SK-N-SH (cell line): ENCODE measurements at regions not wholly inside any gene's neighbourhood (a gene's known extent, or its start where the extent isn't known, plus 50 kb on each side); places are given as distances from the start of the nearest gene placed in this dataset.

Experiments
- CTCF ChIA-PET: fragments of 300-600, 350-600 bp; formaldehyde crosslinking; extraction: SDS; loops from one replicate; lab custom pipeline; 2021; lab: Yijun Ruan, JAX
- POLR2A ChIA-PET: fragments of 350-600 bp; sonication (Branson Sonifier 250); formaldehyde crosslinking; extraction: SDS; loops from one replicate; lab custom pipeline; 2020; ENCODE audit warnings: antibody characterized with exemption, inconsistent platforms; lab: Yijun Ruan, JAX
- DNase-seq: peaks from one replicate; pipeline ENCODE4 v3.0.0; 2012
- H2AFZ ChIP-seq: fragments of 200-600 bp; sonication (generic); 2 replicates; pipeline ENCODE4 v1.8.1; 2016; ENCODE audit warnings: antibody characterized with exemption, mild to moderate bottlenecking, low read depth
- H3F3A ChIP-seq: fragments of 200-600 bp; sonication (generic); replicated peaks from 2 replicates; pipeline ENCODE3; 2016; ENCODE audit warnings: antibody characterized with exemption, mild to moderate bottlenecking; ENCODE audit not compliant: insufficient read depth
- H3K27ac ChIP-seq, 2 experiments: fragments of 200-500 bp in 1 of 2; fragments of 200-600 bp in 1 of 2; sonication (Bioruptor generic) in 1 of 2; sonication (generic), shearing (Covaris generic) in 1 of 2; 2 replicates each; pipeline versions ENCODE4 v1.5.1 to v1.6.1; 2014 to 2016; ENCODE audit warnings: low read depth in 2 of 2, inconsistent platforms in 1 of 2, low read length in 1 of 2, mild to moderate bottlenecking in 1 of 2, mixed read lengths in 1 of 2
- H3K27me3 ChIP-seq: fragments of 200-600 bp; sonication (generic), shearing (Covaris generic); 2 replicates; pipeline ENCODE4 v1.6.1; 2016; ENCODE audit warnings: mixed run types; ENCODE audit not compliant: insufficient read depth
- H3K36me3 ChIP-seq, 2 experiments: fragments of 200-500 bp in 1 of 2; fragments of 200-600 bp in 1 of 2; sonication (Bioruptor generic) in 1 of 2; sonication (generic) in 1 of 2; replicated peaks in 1 of 2; 2 replicates each; pipeline versions ENCODE3 to v1.5.1; 2014 to 2016; ENCODE audit warnings: low read length in 1 of 2, mild to moderate bottlenecking in 1 of 2; ENCODE audit not compliant: insufficient read depth in 2 of 2, control insufficient read depth in 1 of 2
- H3K4me1 ChIP-seq, 2 experiments: fragments of 200-500 bp in 1 of 2; fragments of 200-600 bp in 1 of 2; sonication (Bioruptor generic) in 1 of 2; sonication (generic), shearing (Covaris generic) in 1 of 2; 2 replicates each; pipeline versions ENCODE4 v1.5.1 to v1.6.1; 2014 to 2016; ENCODE audit warnings: low read depth in 1 of 2, low read length in 1 of 2, mixed run types in 1 of 2; ENCODE audit not compliant: insufficient read depth in 2 of 2, control insufficient read depth in 1 of 2
- H3K4me2 ChIP-seq: fragments of 200-600 bp; sonication (generic), shearing (Covaris generic); 2 replicates; pipeline ENCODE4 v1.6.1; 2017; ENCODE audit warnings: mixed run types
- H3K4me3 ChIP-seq, 2 experiments: fragments of 200-500 bp in 1 of 2; fragments of 200-600 bp in 1 of 2; sonication (Bioruptor generic) in 1 of 2; sonication (generic), shearing (Covaris generic) in 1 of 2; 2 replicates each; pipeline versions ENCODE4 v1.5.1 to v1.8.1; 2014 to 2016; ENCODE audit warnings: low read depth in 2 of 2, inconsistent platforms in 1 of 2, low read length in 1 of 2, mild to moderate bottlenecking in 1 of 2, mixed read lengths in 1 of 2, moderate library complexity in 1 of 2
- H3K79me2 ChIP-seq: fragments of 200-600 bp; sonication (generic); 2 replicates; pipeline ENCODE4 v1.8.1; 2017; ENCODE audit warnings: mild to moderate bottlenecking; ENCODE audit not compliant: insufficient read depth
- H3K9ac ChIP-seq: fragments of 200-600 bp; sonication (generic); 2 replicates; pipeline ENCODE4 v1.6.1; 2017; ENCODE audit warnings: mixed run types
- H3K9me2 ChIP-seq: fragments of 200-600 bp; sonication (generic); 2 replicates; pipeline ENCODE4 v1.6.1; 2017; ENCODE audit warnings: mixed run types
- H3K9me3 ChIP-seq: fragments of 200-600 bp; sonication (generic); 2 replicates; pipeline ENCODE4 v1.6.1; 2017; ENCODE audit warnings: mixed run types, mild to moderate bottlenecking, moderate library complexity
- H4K20me1 ChIP-seq: fragments of 200-600 bp; sonication (generic); 2 replicates; pipeline ENCODE4 v1.6.1; 2017; ENCODE audit warnings: mild to moderate bottlenecking, mixed run types; ENCODE audit not compliant: insufficient read depth
- CHD2 ChIP-seq: fragments of 150-350 bp; IDR thresholded peaks from 2 replicates; pipeline ENCODE4 v1.6.1; 2018; ENCODE audit warnings: low read length; ENCODE audit not compliant: partially characterized antibody
- CTCF ChIP-seq: fragments of 200-600 bp; sonication (generic); IDR thresholded peaks from 2 replicates; pipeline ENCODE4 v1.6.1; 2017; ENCODE audit warnings: antibody characterized with exemption, mild to moderate bottlenecking, moderate library complexity
- EP300 ChIP-seq, 2 experiments: IDR thresholded peaks; 2 replicates each; pipeline versions ENCODE4 v1.4.0 to v1.6.1; 2012; ENCODE audit warnings: borderline replicate concordance in 1 of 2, low read depth in 1 of 2, low read length in 1 of 2
- EZH2phosphoT487 ChIP-seq: fragments of 200-600 bp; sonication (generic); IDR thresholded peaks from 2 replicates; pipeline ENCODE4 v1.6.1; 2017; ENCODE audit warnings: low read depth, mixed run types, mild to moderate bottlenecking, antibody characterized with exemption, moderate library complexity, borderline replicate concordance
- FOSL2 ChIP-seq: IDR thresholded peaks from 2 replicates; pipeline ENCODE4 v1.4.0; 2012; ENCODE audit warnings: low read depth, mild to moderate bottlenecking, moderate library complexity, borderline replicate concordance
- FOXM1 ChIP-seq: IDR thresholded peaks from 2 replicates; pipeline ENCODE4 v1.4.0; 2012; ENCODE audit warnings: low read depth, mild to moderate bottlenecking
- GABPA ChIP-seq: IDR thresholded peaks from 2 replicates; pipeline ENCODE4 v1.4.0; 2012; ENCODE audit warnings: low read depth, mild to moderate bottlenecking
- GATA2 ChIP-seq: sonication (generic); formaldehyde crosslinking; IDR thresholded peaks from 2 replicates; pipeline ENCODE4 v1.5.0; 2020; ENCODE audit warnings: mild to moderate bottlenecking, missing genetic modification reagents
- IRF3 ChIP-seq: fragments of 150-350 bp; IDR thresholded peaks from 2 replicates; pipeline ENCODE4 v1.6.1; 2016; ENCODE audit warnings: mild to moderate bottlenecking, low read depth, low read length
- JUND ChIP-seq: IDR thresholded peaks from 2 replicates; pipeline ENCODE4 v1.4.0; 2012
- MAX ChIP-seq: IDR thresholded peaks from 2 replicates; pipeline ENCODE4 v1.4.0; 2012; ENCODE audit warnings: low read depth
- MXI1 ChIP-seq: IDR thresholded peaks from 2 replicates; pipeline ENCODE4 v1.6.1; 2012; ENCODE audit warnings: mild to moderate bottlenecking, low read depth, low read length, improper control_type of control experiment
- NFIC ChIP-seq: IDR thresholded peaks from 2 replicates; pipeline ENCODE4 v1.4.0; 2012; ENCODE audit warnings: borderline replicate concordance
- RFX5 ChIP-seq: IDR thresholded peaks from 2 replicates; pipeline ENCODE4 v1.6.1; 2012; ENCODE audit warnings: mild to moderate bottlenecking, improper control_type of control experiment, low read length
- SIN3A ChIP-seq: IDR thresholded peaks from 2 replicates; pipeline ENCODE4 v1.6.1; 2012; ENCODE audit warnings: low read depth, mild to moderate bottlenecking, low read length, moderate library complexity, borderline replicate concordance
- SMC3 ChIP-seq: IDR thresholded peaks from 2 replicates; pipeline ENCODE4 v1.6.1; 2012; ENCODE audit warnings: low read depth, low read length, improper control_type of control experiment
- TCF12 ChIP-seq: IDR thresholded peaks from 2 replicates; pipeline ENCODE4 v1.4.0; 2012
- USF2 ChIP-seq: fragments of 150-350 bp; IDR thresholded peaks from 2 replicates; pipeline ENCODE4 v1.6.1; 2017; ENCODE audit warnings: antibody characterized with exemption, low read length, low read depth, borderline replicate concordance
- WGBS: methylation state at CpG from one replicate; pipeline ENCODE4 v1.1.6; 2017; ENCODE audit warnings: low lambda C conversion rate; 5-methylcytosine and 5-hydroxymethylcytosine counted together
- TF ChIP-seq, protein P1 (sequence below): IDR thresholded peaks from 2 replicates; pipeline ENCODE4 v1.6.1; 2012; ENCODE audit warnings: mild to moderate bottlenecking, low read depth, low read length, moderate library complexity
- TF ChIP-seq, protein P2 (sequence below): IDR thresholded peaks from 2 replicates; pipeline ENCODE4 v1.4.0; 2012; ENCODE audit warnings: low read depth, borderline replicate concordance

- TF ChIP-seq NFIC, result no peak
- no peak for TF ChIP-seq CTCF
- no peak for TF ChIP-seq JUND
- no peak for TF ChIP-seq FOXM1
- no peak for TF ChIP-seq SMC3
- TF ChIP-seq RFX5, result no peak
These were observed 108.2 kb downstream of the RTP5 start (continued) for GRCh38 chr2:241977557-241978300.

DNA sequence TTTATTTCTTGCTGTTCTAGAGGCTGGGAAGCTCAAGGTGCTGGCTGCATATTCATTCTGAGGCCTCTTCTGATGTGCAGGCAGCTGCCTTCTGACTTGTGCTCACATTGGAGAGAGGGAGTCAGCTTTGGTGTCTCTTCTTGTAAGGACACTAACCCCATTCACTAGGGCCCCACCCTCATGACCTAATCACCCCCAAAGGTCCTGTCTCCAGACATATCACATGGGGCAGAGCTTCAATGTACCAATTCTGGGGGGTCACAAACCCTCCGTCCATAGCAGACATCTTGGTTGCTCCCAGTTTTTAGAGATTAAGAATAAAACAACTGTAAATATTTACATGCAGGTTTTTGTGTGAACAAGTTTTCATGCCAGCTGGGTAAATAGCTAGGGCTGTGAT is 109.1 kb downstream of the RTP5 start:
- Histone ChIP-seq H3K4me3 (no peak overlapping the region), H3K36me3 (no peaks in the 10 kb centered on the region), H3K9ac (no peak overlapping the region), H3K79me2 (no peaks in the 10 kb centered on the region), H4K20me1 (no peaks in the 10 kb centered on the region), H3K9me3 (no peaks in the 10 kb centered on the region), H3K4me2 (no peak overlapping the region), H3K27me3 (no peaks in the 10 kb centered on the region), H3K27ac (no peak overlapping the region), H3K4me1 (no peaks in the 10 kb centered on the region), H3F3A (no peaks in the 10 kb centered on the region), H2AFZ (no peak overlapping the region), H3K9me2 (no peaks in the 10 kb centered on the region)
- no peak for DNase-seq
- CTCF ChIA-PET, result interaction anchor here (1.1 to 1.6 kb wide), 2 partner anchors 28 to 312 kb away, joined by 3 to 6 read pairs; no protein-coding TSS in a partner anchor
- POLR2A ChIA-PET, result no interaction called here
- 73% methylated on average over 1 of the region's 1 CpG for WGBS
- TF ChIP-seq CTCF, result no peak
- TF ChIP-seq, protein P1, sequence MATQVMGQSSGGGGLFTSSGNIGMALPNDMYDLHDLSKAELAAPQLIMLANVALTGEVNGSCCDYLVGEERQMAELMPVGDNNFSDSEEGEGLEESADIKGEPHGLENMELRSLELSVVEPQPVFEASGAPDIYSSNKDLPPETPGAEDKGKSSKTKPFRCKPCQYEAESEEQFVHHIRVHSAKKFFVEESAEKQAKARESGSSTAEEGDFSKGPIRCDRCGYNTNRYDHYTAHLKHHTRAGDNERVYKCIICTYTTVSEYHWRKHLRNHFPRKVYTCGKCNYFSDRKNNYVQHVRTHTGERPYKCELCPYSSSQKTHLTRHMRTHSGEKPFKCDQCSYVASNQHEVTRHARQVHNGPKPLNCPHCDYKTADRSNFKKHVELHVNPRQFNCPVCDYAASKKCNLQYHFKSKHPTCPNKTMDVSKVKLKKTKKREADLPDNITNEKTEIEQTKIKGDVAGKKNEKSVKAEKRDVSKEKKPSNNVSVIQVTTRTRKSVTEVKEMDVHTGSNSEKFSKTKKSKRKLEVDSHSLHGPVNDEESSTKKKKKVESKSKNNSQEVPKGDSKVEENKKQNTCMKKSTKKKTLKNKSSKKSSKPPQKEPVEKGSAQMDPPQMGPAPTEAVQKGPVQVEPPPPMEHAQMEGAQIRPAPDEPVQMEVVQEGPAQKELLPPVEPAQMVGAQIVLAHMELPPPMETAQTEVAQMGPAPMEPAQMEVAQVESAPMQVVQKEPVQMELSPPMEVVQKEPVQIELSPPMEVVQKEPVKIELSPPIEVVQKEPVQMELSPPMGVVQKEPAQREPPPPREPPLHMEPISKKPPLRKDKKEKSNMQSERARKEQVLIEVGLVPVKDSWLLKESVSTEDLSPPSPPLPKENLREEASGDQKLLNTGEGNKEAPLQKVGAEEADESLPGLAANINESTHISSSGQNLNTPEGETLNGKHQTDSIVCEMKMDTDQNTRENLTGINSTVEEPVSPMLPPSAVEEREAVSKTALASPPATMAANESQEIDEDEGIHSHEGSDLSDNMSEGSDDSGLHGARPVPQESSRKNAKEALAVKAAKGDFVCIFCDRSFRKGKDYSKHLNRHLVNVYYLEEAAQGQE, result no peak
- TF ChIP-seq GATA2, result no peak
- TF ChIP-seq FOSL2, result no peak
- TF ChIP-seq RFX5, result no peak
- no peak for TF ChIP-seq GABPA
- TF ChIP-seq EP300 (IDR thresholded peaks at IDR 0.05; ENCODE audit: borderline replicate concordance in 1 of 2, low read depth in 1 of 2, low read length in 1 of 2), result no peak
- no peak for TF ChIP-seq SIN3A
- no peak for TF ChIP-seq EZH2phosphoT487
- TF ChIP-seq CHD2, result no peak
- no peak for TF ChIP-seq MXI1
- no peak for TF ChIP-seq USF2
- no peak for TF ChIP-seq IRF3
- TF ChIP-seq, protein P2, sequence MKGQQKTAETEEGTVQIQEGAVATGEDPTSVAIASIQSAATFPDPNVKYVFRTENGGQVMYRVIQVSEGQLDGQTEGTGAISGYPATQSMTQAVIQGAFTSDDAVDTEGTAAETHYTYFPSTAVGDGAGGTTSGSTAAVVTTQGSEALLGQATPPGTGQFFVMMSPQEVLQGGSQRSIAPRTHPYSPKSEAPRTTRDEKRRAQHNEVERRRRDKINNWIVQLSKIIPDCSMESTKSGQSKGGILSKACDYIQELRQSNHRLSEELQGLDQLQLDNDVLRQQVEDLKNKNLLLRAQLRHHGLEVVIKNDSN, result no peak
- TF ChIP-seq MAX, result no peak
- TF ChIP-seq TCF12, result no peak
